WTC11 (cell line): ENCODE measurements at regions not wholly inside any gene's neighbourhood (a gene's known extent, or its start where the extent isn't known, plus 50 kb on each side); places are given as distances from the start of the nearest gene placed in this dataset.

Experiments
- CTCF ChIP-seq: fragments of 200-600 bp; IDR thresholded peaks from 2 replicates; pipeline ENCODE4 v1.8.0; 2022; ENCODE audit warnings: antibody characterized with exemption
- JUN ChIP-seq: sonication (generic); formaldehyde crosslinking; IDR thresholded peaks from 2 replicates; pipeline ENCODE4 v1.8.0; 2023; ENCODE audit warnings: mild to moderate bottlenecking, missing genetic modification reagents
- MAX ChIP-seq: sonication (generic); formaldehyde crosslinking; IDR thresholded peaks from 2 replicates; pipeline ENCODE4 v1.8.0; 2022; ENCODE audit warnings: mild to moderate bottlenecking, missing genetic modification reagents
- STAT6 ChIP-seq: sonication (generic); formaldehyde crosslinking; conservative IDR thresholded peaks from 2 replicates; pipeline ENCODE4 v1.8.1; 2023; ENCODE audit warnings: mild to moderate bottlenecking, low read depth, missing genetic modification reagents, moderate library complexity
- USF1 ChIP-seq: sonication (generic); formaldehyde crosslinking; IDR thresholded peaks from 2 replicates; pipeline ENCODE4 v1.8.0; 2022; ENCODE audit warnings: mild to moderate bottlenecking, missing genetic modification reagents
- TF ChIP-seq, protein P1 (sequence below): sonication (generic); formaldehyde crosslinking; IDR thresholded peaks from 2 replicates; pipeline ENCODE4 v1.8.1; 2022; ENCODE audit warnings: low read depth, mild to moderate bottlenecking, moderate library complexity, missing genetic modification reagents, borderline replicate concordance
- TF ChIP-seq, protein P2 (sequence below): sonication (generic); formaldehyde crosslinking; conservative IDR thresholded peaks from 2 replicates; pipeline ENCODE4 v1.8.1; 2022; ENCODE audit warnings: mild to moderate bottlenecking, missing genetic modification reagents

DNA sequence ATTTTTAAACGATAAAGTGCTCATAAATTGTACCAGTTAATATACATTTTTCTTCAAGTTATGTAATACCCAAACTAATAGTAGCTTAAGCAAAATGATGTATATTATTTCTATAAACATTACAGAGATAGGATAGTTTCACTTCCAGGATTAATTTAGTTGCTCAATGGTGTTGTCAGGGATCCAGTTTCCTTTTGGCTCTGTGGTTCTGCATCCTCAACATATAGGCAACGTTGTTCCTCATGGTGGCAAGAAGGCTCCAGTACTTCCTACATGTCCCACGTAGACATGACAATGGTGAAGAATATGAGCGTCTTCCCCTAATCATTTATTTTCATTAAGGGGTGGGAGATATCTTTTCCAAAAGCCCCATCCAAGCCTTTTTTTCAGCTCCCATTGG, 60.7 kb upstream of the DCD start:
- TF ChIP-seq STAT6 (CRISPR knock-in tag) (no peak), MAX (no peak), USF1 (CRISPR knock-in tag) (no peak), CTCF (no peak), JUN (CRISPR knock-in tag) (no peak)
- TF ChIP-seq, protein P1, sequence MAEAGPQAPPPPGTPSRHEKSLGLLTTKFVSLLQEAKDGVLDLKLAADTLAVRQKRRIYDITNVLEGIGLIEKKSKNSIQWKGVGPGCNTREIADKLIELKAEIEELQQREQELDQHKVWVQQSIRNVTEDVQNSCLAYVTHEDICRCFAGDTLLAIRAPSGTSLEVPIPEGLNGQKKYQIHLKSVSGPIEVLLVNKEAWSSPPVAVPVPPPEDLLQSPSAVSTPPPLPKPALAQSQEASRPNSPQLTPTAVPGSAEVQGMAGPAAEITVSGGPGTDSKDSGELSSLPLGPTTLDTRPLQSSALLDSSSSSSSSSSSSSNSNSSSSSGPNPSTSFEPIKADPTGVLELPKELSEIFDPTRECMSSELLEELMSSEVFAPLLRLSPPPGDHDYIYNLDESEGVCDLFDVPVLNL, result no peak
- TF ChIP-seq, protein P2, sequence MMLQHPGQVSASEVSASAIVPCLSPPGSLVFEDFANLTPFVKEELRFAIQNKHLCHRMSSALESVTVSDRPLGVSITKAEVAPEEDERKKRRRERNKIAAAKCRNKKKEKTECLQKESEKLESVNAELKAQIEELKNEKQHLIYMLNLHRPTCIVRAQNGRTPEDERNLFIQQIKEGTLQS (CRISPR knock-in tag), result no peak
